Stimulated activated CD4-positive, alpha-beta T cell treated with anti-CD3 and anti-CD28 coated beads, TNF-alpha, amount 100 ng/mL, for 24 hours (primary cell): ENCODE measurements at regions not wholly inside any gene's neighbourhood (a gene's known extent, or its start where the extent isn't known, plus 50 kb on each side); places are given as distances from the start of the nearest gene placed in this dataset.

ENCODE experiments used
- DNase-seq, 3 experiments: peaks; one replicate each; pipeline ENCODE4 v3.0.0-alpha.2; 2020; ENCODE audit warnings: low read depth in 3 of 3

DNA sequence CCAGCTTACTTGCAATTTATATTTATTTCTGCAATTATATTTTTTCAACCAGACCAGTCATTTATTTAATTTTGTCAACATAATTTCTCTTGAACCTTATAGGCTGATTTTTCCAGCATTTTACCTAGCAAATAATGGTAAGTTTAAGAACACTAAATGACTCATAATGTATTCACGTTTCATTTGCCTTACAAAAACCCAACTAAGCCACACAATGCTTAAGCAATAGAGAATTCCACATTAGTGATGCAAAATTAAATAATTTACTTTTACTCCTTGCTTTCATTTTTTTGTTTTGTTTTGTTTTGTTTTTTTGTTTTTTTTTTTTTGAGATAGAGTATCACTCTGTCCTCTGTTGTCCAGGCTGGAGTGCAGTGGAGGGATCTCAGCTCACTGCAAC is 110.4 kb upstream of the VRK2 start:
- no peak for DNase-seq

DNA sequence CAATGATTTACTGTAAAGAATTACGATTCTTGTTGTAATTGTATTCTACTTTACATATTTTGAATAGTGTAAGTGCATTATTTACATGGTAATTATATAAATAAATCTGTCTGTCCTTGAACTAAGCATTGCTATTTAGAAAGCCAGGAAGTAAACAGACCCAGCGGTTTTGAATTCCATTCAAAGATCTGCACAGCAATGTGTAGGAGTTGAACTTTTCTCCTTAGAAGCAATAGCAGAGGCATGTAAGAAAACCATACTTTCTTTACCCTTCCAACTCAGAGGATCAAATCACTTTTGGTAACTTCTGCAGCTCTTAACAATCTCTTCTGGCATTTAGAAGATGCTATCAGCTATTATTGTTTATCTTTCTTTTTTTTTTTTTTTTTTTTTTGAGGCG is 109.2 kb upstream of the VRK2 start:
- no peak for DNase-seq

GRCh38 chr2:57941816-57942215 is 104.8 kb upstream of the VRK2 start:
- DNase-seq, result no peak

DNA sequence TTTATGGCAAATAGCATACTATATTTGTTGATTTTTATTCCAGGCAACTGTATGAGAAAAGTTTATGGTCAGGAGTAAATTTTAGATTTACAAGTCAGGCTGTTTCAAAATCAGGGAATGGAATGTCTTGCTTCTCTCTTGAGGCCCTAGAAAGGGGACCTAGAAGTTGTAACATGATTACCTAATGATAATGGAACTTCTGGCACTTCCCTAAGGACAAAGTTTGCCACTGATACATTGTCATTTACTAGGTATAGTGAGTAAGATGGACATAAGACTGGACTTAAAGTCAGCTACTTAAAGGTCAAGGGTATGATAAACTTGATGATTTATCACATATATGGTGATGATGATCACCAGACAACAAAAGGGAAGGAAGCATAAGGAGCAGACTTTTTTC is 103.3 kb upstream of the VRK2 start:
- no peak for DNase-seq

DNA sequence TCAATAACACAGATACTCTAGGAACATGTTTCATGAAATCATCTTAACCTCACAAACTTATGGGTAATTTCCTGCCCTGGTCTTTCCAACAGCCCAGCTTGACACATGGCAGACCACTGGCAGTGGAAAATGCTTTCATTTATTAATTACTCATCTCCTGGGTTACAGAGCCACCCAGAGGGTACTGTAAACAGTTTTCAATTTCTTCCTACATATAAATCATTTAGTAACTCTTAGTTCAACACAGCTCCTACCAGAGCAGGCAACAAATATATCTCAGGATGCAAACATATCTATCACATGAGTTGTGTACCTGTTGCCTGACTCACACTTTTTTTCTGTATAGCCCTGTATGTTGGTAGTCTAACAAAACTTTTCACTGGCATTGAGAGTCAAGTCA is 99.2 kb upstream of the VRK2 start:
- DNase-seq, result no peak

DNA sequence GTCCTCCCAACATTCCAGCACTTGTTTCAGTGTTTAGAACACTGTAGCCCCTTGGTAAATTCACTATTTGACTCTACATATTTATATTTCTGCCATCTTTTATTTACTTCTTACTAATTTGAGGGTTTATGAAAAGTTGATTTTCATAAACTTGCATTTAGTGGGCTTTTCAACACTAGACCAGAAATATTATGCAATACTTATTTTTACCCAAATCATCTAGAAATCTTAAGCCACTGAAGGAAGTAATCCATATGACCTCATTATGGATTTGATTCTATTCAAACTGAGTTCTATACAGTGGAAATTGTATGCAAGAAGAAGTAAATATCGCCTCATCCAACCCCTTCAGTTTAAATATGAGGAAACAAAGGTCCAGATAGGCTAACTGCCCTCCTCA is 92.6 kb upstream of the VRK2 start:
- no peak for DNase-seq

DNA sequence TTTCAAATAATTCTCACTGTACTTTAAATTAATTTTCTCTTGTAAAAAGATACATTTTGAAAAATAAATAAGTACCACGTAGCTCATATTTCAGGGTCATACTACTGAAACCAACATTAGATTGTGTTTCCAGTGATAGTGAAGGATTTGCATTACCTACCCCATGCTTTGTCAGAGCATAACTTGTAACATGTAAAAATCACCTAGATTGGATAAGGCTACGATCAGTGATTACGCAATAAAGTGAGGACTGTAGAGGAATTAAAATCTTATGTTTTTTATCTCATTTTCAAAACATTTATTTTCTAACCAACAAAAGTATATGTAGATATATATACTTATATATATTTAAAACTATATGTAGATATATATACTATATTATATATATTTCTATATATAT is 89.4 kb upstream of the VRK2 start:
- DNase-seq, result no peak

- DNase-seq, result no peak
These were observed 87.2 kb upstream of the VRK2 start for GRCh38 chr2:57959390-57959789.

GRCh38 chr2:57962861-57963260 is 83.7 kb upstream of the VRK2 start:
- no peak for DNase-seq

DNA sequence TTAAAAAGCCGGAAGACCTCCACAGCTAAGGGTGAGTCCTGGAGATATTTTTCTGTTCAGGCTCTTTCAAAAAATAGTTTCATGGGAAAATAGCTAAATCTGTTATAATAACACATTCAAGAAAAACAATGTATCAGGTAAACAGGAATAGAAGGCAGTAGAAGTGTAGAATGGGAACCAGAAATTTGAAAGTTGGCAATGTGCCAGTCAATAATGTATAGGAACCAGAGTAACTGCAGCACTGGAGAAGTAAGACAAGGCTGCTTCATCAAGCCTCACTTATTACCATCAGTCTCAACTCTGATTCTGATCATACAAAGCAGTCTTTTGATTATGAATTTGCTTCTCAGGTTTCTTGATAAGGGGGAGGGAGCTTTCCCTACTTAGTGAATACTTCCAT is 81.4 kb upstream of the VRK2 start:
- DNase-seq, result no peak

DNA sequence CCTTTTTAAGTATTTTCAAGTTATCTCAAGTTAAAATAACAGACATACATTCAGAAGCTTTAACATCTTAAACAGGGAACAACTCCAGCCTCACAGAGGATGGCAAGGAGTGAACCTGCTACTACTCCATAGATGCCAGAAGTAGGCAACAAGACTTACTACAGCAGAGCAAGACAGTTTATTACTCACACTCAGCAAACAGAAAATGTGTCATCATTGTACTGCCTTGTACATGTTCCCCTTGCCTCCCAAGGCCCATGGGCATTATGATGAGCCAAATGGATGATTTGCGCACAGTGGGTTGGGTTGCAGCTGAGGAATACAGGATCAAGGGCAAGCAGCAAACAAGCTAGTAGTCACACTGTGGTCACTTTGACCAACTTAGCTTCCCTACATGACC is 80.6 kb upstream of the VRK2 start:
- DNase-seq, result no peak

GRCh38 chr2:57973621-57974186 is 72.9 kb upstream of the VRK2 start:
- no peak for DNase-seq

GRCh38 chr2:57979158-57979557 is 67.4 kb upstream of the VRK2 start:
- no peak for DNase-seq

DNA sequence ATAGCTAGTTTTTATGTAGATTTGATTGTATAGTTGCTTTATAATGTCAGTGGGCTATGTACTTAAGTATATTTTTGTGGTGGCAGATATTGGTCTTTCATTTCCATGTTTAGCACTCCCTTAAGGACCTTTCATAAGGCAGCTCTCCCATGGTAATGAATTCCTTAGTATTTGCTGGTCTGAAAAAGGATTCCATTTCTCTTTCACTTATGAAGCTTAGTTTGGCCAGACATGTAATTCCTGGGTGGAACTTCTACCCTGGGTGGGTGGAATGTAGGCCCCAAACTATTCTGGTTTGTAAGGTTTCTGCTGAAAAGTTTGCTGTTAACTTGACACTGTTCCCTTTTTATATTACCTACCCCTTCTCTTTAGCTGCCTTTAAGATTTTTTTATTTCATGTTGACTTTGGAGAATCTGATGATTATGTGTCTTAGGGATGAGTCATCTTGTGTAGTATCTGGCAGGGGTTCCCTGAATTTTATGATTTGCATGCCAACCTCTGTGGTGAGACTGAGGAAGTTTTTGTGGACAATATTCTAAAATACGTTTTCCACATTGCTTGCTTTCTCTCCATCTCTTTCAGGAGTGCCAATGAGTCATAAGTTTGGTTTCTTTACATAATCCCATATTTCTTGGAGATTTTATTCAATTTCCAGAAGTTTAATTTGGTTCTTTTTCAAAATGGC is 65.4 kb upstream of the VRK2 start:
- no peak for DNase-seq

DNA sequence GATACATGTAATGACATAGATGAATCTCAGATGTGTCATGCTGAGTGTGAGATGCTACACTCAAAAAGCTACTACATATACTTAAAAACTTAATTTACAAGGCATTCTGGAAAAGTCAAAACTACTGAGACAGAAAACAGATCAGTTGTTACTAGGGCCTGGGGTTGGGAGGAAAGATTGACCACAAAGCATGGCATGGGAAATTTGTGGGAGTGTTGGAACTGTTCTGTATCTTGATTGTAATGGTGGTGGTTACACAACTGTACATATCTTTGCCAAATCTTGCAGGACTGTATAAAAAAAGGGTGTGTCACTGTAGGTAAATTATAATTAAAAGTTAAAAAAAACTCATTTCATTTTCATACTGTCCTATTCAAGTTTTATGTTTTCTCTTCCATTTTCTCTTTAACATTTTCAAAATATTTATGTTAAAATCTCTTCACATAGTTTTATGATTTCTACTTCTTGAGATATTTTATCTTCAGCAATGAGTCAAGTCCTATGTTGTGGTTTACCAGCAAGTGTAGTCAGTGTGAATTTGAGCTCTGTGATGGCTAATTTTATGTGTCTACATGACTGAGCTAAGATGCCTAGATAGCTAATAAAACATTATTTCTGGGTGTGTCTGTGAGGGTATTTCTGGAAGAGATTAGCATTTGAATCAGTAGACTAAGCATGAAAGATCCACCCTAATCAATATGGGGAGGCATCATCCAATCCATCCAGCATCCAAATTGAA is 58.6 kb upstream of the VRK2 start:
- DNase-seq, result no peak

GRCh38 chr2:57990118-57990725 is 56.4 kb upstream of the VRK2 start:
- DNase-seq, result no peak
